HG02840 (cell line): ENCODE measurements at regions not wholly inside any gene's neighbourhood (a gene's known extent, or its start where the extent isn't known, plus 50 kb on each side); places are given as distances from the start of the nearest gene placed in this dataset.
A peak's percentile ranks its signal among the peaks of the same experiment; 100 is the strongest.

Source experiments
- ATAC-seq: cut with Tn5 transposase; IDR thresholded peaks from one replicate; pipeline ENCODE4 v1.9.1; 2021; ENCODE audit warnings: mild to moderate bottlenecking, moderate library complexity, moderate number of reproducible peaks; ENCODE audit not compliant: unreplicated experiment, low FRiP score

- no peak for ATAC-seq
These were observed 224.0 kb upstream of the TANK start for GRCh38 chr2:160936044-160936806.

- ATAC-seq: no peak
These were observed 220.0 kb upstream of the TANK start for GRCh38 chr2:160940271-160940670.

GRCh38 chr2:160940699-160941098 lies 219.5 kb upstream of the TANK start:
- peak; percentile 70 for ATAC-seq

GRCh38 chr2:160941290-160941846 lies 218.9 kb upstream of the TANK start:
- ATAC-seq: peak; percentile 11

GRCh38 chr2:160942476-160943142 lies 217.6 kb upstream of the TANK start:
- no peak for ATAC-seq

- ATAC-seq: no peak
These were observed 216.8 kb upstream of the TANK start for GRCh38 chr2:160943414-160943813.

- no peak for ATAC-seq
These were observed 207.6 kb upstream of the TANK start for GRCh38 chr2:160952464-160953254.

- ATAC-seq: no peak
These were observed 204.7 kb upstream of the TANK start for GRCh38 chr2:160955578-160955977.

- ATAC-seq: no peak
These were observed 203.9 kb upstream of the TANK start for GRCh38 chr2:160956243-160956802.

GRCh38 chr2:160963957-160964356 lies 196.3 kb upstream of the TANK start:
- ATAC-seq: no peak

- no peak for ATAC-seq
These were observed 192.7 kb upstream of the TANK start for GRCh38 chr2:160967523-160967922.

GRCh38 chr2:160968183-160968582 lies 192.0 kb upstream of the TANK start:
- ATAC-seq: no peak

GRCh38 chr2:160970052-160970965 lies 189.9 kb upstream of the TANK start:
- ATAC-seq: no peak

- ATAC-seq: no peak
These were observed 186.2 kb upstream of the TANK start for GRCh38 chr2:160973991-160974390.

- no peak for ATAC-seq
These were observed 185.4 kb upstream of the TANK start for GRCh38 chr2:160974803-160975202.

- ATAC-seq: no peak
These were observed 183.4 kb upstream of the TANK start for GRCh38 chr2:160976797-160977196.

- ATAC-seq: no peak
These were observed 182.9 kb upstream of the TANK start for GRCh38 chr2:160977376-160977775.

GRCh38 chr2:160977854-160978253 lies 182.4 kb upstream of the TANK start:
- ATAC-seq: no peak

- no peak for ATAC-seq
These were observed 175.7 kb upstream of the TANK start for GRCh38 chr2:160984426-160985077.
